Stimulated activated naive CD8-positive, alpha-beta T cell treated with anti-CD3 and anti-CD28 coated beads, Interleukin-15, Interleukin-2, amounts not matched to agents 100 ng/mL and 50 ng/mL, for 24 hours (primary cell): ENCODE measurements at regions not wholly inside any gene's neighbourhood (a gene's known extent, or its start where the extent isn't known, plus 50 kb on each side); places are given as distances from the start of the nearest gene placed in this dataset.

Experiments
- H3K27ac Mint-ChIP-seq: one replicate; pipeline ENCODE4 v1.8.0; 2021; ENCODE audit warnings: mild to moderate bottlenecking, mixed read lengths
- H3K27me3 Mint-ChIP-seq: one replicate; pipeline ENCODE4 v1.8.0; 2021; ENCODE audit warnings: mixed read lengths
- H3K36me3 Mint-ChIP-seq: one replicate; pipeline ENCODE4 v1.8.0; 2021; ENCODE audit warnings: low read depth, mixed read lengths
- H3K4me1 Mint-ChIP-seq: one replicate; pipeline ENCODE4 v1.8.0; 2021; ENCODE audit warnings: low read depth, mixed read lengths
- H3K4me3 Mint-ChIP-seq: one replicate; pipeline ENCODE4 v1.8.0; 2021; ENCODE audit warnings: mild to moderate bottlenecking, mixed read lengths
- H3K9me3 Mint-ChIP-seq: one replicate; pipeline ENCODE4 v1.8.0; 2021; ENCODE audit warnings: mixed read lengths

DNA sequence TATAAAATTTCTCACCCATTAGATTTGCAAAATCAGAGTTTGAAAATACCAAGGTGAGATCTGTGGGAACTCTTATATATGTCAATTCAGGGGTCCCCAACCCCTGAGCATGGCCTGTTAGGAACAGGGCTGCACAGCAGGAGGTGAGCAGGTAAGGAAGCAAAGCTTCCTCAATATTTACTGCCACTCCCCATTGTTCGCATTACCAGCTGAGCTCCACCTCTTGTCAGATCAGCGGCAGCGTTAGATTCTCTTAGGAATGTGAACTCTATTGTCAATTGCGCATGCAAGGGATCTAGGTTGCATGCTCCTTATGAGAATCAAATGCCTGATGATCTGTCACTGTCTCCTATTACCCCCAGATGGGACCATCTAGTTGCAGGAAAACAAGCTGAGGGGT is 376.6 kb downstream of the LMO4 start:
- Mint-ChIP-seq H3K9me3 (peaks cover 11% of the 10 kb centered on the region), H3K36me3 (peaks cover 4% of the 10 kb centered on the region), H3K27me3 (peaks cover 4% of the 10 kb centered on the region), H3K27ac (no peak overlapping the region), H3K4me3 (no peak overlapping the region), H3K4me1 (no peaks in the 10 kb centered on the region)

DNA sequence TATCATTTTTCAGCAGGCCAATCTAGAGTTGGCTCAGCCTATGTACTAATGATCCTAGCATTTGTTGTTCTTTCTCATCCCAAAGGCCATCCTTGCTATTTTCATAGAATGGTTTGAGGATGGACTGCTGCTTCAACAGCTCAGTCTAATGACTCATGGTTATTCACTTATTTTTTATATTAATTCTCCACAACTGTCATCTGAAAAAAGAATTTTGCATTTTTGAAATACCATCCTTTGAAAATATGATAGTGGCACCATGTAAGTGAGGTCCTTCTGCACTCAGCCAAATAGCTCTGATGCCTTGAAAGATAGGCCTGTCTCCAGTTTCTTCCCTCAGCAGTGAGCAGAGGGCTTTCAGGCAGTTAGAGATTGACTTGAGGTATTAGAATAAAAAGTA is 377.5 kb downstream of the LMO4 start:
- Mint-ChIP-seq H3K9me3 (peaks cover 5% of the 10 kb centered on the region), H3K4me3 (no peak overlapping the region), H3K36me3 (no peaks in the 10 kb centered on the region), H3K27me3 (no peaks in the 10 kb centered on the region), H3K4me1 (no peaks in the 10 kb centered on the region), H3K27ac (no peak overlapping the region)

DNA sequence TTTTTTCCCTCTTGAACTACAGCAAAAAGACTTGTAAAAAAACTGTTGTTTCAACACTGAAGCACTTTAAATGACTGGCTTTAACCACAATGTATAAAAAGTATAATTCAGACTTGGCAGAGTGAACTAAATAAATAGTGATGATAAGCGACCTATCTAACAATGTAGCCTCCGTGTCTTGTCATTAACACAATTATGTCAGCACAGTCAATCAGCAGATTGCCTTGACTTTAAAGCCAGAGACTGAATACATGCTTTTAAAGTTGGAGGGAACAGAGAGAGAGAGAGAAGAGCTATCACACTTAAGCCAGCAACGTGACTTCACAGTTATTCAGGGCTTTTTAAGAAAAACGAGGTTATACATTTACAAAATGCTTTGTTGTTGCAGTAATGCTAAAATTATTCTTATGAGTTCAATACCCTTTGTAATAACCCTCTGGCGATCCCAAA is 378.1 kb downstream of the LMO4 start:
- peaks cover 2% of the 10 kb centered on the region for H3K9me3 Mint-ChIP-seq
- no peak overlapping the region for H3K4me3 Mint-ChIP-seq
- no peaks in the 10 kb centered on the region for H3K36me3 Mint-ChIP-seq
- no peaks in the 10 kb centered on the region for H3K4me1 Mint-ChIP-seq
- no peak overlapping the region for H3K27ac Mint-ChIP-seq
- no peaks in the 10 kb centered on the region for H3K27me3 Mint-ChIP-seq

DNA sequence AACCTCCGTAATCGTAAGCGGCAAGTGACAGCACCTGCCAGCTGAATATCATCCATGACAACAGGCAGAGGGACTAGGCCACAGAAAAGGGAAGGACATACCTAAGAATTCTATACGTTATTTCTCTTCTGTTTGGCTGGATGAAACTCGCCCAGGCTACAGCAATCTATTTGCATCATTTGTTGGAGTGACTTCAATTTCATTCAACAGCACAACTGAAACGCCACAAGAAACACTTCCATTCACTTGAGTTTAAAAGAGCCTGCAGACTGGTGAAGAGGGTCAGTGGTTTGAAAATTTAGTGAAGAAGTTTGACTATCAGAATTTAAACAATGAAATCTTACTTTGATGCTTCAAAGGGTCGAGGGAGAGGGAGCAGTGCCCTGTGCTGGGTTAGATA is 378.7 kb downstream of the LMO4 start:
- Mint-ChIP-seq H3K4me3 (no peak overlapping the region), H3K36me3 (no peaks in the 10 kb centered on the region), H3K9me3 (no peaks in the 10 kb centered on the region), H3K4me1 (no peaks in the 10 kb centered on the region), H3K27ac (no peak overlapping the region), H3K27me3 (no peaks in the 10 kb centered on the region)

DNA sequence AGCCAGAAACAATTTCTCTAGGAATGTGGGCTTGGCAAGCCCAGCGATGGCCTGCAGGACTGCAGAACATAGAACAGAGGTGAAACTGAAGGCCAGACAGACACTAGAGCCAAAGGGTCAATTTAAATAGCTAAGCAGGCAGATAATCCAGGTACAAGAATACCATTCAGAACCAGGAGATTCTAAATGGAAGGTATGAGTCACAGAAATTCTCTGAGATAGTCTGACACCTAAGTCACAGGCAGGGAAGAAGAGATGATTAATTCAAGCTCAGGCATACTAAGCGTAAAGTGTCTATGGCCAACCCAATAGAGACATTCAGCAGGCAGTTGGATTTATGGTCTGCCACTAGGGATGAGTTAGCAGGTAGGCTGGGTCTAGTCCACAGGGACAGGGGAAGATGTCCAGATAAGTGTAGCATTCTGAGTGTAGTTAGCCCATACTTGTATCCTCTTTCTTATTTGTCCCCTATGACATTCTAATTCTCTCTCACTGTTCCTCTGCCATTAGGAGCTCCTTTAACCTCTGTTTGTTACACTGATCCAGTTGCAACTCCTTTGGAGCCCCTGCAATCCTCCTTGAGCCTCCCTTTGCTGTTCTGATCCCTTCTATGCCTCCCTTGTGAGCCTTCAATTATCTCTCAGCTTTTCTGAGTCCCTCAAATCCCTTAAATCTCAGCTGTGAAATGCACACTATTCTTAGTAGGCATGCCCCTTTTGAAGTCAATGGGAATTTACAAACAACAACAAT is 383.8 kb downstream of the LMO4 start:
- Mint-ChIP-seq H3K9me3 (no peaks in the 10 kb centered on the region), H3K4me1 (no peaks in the 10 kb centered on the region), H3K27me3 (no peaks in the 10 kb centered on the region), H3K36me3 (no peaks in the 10 kb centered on the region), H3K4me3 (no peak overlapping the region), H3K27ac (no peak overlapping the region)

DNA sequence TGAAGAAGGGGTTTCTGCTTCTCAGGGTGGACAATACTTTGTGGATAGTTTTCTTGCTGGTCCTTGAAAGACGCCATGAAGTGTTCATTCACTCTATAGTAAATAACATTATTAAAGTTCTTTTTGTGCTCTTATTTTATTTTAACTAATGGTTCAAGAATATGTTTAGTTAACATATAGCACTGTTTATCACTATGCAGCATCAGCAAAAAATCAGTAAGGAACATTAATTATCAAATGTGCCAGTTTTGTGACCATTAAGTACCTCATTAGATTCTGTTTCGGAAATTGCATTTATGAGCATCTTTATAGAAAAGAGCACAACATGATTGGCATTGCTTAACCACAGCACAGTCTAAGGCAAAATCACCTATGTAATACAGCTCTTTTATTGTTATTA is 385.6 kb downstream of the LMO4 start:
- Mint-ChIP-seq H3K27ac (no peak overlapping the region), H3K9me3 (no peaks in the 10 kb centered on the region), H3K4me1 (no peaks in the 10 kb centered on the region), H3K27me3 (no peaks in the 10 kb centered on the region), H3K4me3 (no peak overlapping the region), H3K36me3 (no peaks in the 10 kb centered on the region)

DNA sequence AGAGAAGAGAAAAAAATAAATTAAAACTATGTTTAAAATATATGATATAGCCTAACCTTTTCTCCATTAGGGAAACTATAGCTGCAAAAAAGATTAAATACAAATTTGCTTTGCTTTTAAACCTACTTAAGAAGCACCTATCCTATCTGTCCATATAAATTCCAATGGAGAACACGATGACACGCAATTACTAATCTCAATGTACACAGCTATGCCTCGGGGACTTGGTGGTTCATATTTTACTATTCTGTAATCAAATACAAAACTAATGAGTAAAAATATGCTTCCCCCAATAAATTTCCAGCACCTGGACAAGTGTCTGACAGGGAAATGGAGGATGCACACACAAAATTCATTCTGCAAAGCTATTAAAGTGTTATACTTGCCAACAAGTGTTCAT is 386.4 kb downstream of the LMO4 start:
- Mint-ChIP-seq H3K4me1 (no peaks in the 10 kb centered on the region), H3K4me3 (no peak overlapping the region), H3K36me3 (no peaks in the 10 kb centered on the region), H3K27ac (no peak overlapping the region), H3K27me3 (no peaks in the 10 kb centered on the region), H3K9me3 (no peaks in the 10 kb centered on the region)

DNA sequence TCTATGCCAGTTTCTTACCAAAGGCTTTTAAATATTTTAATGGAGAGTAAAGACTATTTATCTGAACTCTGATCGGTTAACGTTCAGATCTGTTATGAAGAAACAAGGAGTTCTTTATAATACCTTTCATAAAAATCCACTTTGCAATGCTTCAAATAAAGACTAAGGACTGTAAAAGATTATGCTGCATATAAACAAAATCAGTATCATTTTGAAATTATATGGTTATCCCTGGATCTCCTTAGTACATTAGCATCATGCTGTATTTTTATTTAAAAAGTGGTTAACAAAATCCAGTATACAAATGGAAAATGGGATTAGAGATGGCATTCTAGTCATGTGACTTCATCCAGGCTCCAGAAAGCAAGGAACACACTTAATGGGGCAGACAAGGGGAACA is 386.8 kb downstream of the LMO4 start:
- Mint-ChIP-seq H3K27ac (no peak overlapping the region), H3K9me3 (no peaks in the 10 kb centered on the region), H3K27me3 (no peaks in the 10 kb centered on the region), H3K36me3 (no peaks in the 10 kb centered on the region), H3K4me3 (no peak overlapping the region), H3K4me1 (no peaks in the 10 kb centered on the region)

DNA sequence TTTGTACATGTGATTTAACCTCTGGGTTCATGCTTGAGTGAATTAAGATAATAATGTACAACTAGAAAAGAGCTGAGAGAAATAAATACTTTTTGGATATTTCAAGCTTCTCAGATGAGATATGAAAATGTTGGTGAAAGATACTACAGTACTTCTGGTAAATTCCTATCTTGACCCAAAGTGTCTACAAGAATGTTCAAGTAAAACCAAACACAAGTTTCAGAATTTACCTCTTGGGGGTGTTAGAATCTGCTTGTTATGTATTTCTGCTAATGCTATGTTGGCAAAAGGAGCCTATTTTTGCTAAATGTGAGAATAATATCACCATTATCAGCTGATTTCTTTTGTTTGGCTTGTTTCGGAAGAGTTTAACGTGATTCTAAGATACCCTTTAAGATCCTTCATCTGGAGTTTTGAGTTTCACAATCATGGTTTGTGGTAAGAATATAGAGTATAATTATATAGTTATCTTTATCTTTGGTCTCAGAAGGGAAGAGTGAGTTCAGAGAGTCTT is 388.5 kb downstream of the LMO4 start:
- Mint-ChIP-seq H3K4me3 (no peak overlapping the region), H3K27ac (no peak overlapping the region), H3K27me3 (no peaks in the 10 kb centered on the region), H3K9me3 (no peaks in the 10 kb centered on the region), H3K36me3 (no peaks in the 10 kb centered on the region), H3K4me1 (no peaks in the 10 kb centered on the region)

DNA sequence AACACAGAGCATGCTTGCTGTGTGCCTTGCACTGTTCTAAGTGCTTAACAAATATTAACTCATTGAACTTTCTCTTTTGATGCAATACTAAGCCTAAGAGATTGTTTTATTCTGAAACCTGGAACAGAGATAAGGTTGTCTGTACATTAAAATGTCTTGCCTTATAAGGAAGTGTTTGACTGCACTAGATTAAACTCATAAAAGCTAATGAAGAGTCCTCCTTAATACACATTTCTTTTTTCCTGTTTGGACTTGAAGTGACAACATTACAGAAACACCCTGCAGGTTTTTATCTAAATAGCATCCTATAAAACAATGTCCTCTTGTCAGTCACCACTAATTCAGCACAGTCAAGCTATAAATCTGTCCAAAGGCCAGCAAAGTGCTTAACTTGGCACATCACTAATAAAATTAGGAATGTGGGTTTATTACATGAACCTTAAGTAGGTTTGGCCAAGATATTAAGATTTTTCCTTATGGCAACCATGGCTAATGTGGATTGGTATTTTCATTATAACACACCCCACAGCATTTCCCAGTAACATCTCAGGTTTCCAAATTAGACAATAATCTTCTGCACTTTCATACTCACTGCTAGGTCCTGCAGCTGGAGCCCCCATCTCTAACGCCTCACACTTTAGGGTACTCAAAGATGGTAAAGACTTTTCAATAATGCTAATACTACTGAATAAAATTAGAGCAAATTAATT is 389.7 kb downstream of the LMO4 start:
- H3K27me3 Mint-ChIP-seq = no peaks in the 10 kb centered on the region
- H3K27ac Mint-ChIP-seq = no peak overlapping the region
- no peaks in the 10 kb centered on the region for H3K4me1 Mint-ChIP-seq

DNA sequence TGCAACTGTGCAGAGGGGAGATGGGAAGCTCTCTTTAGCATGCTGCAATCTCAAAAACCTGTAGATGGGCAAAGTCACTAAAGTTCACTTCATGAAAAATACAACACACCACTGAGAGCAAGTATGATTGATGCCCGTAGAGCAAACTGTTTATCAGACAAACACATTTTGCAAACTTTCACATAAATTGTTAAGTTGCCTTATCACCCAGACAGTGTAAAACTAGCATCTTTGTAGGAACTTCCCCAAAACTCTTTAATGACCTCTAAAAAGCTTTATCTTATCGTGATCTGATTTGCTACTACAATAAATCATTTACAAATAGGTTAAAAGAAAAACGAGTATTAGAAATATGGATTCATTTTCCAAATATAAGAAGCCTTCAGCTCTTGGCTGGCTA is 391.0 kb downstream of the LMO4 start:
- no peaks in the 10 kb centered on the region for H3K9me3 Mint-ChIP-seq
- no peak overlapping the region for H3K4me3 Mint-ChIP-seq
- H3K27me3 Mint-ChIP-seq = no peaks in the 10 kb centered on the region
- H3K27ac Mint-ChIP-seq = no peak overlapping the region
- H3K36me3 Mint-ChIP-seq = no peaks in the 10 kb centered on the region
- H3K4me1 Mint-ChIP-seq = no peaks in the 10 kb centered on the region

More for the DNA sequence above, 389.7 kb downstream of the LMO4 start:
- no peak overlapping the region for H3K4me3 Mint-ChIP-seq
- H3K36me3 Mint-ChIP-seq = no peaks in the 10 kb centered on the region
- no peaks in the 10 kb centered on the region for H3K9me3 Mint-ChIP-seq

DNA sequence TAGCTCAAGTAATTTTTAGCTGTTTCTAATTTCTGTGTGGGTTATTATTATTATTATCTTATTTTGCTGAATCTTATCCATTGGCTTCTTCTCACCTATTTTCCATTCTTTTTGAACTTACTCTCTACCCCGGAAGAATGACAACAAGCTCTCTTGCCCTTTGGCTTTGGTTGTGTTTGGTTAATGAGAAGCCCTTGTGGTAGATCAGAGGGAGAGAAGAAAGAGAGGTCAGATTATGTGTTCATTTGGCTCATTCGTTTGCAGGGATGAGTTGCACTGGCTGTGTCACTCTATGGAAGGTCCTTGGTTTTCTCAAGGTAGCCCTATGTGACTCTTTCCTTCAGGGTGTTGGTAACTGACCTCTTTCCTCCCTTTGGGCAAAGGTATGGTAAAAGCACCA is 391.9 kb downstream of the LMO4 start:
- Mint-ChIP-seq H3K4me3 (no peak overlapping the region), H3K4me1 (no peaks in the 10 kb centered on the region), H3K27ac (no peak overlapping the region), H3K9me3 (no peaks in the 10 kb centered on the region), H3K27me3 (no peaks in the 10 kb centered on the region), H3K36me3 (no peaks in the 10 kb centered on the region)

DNA sequence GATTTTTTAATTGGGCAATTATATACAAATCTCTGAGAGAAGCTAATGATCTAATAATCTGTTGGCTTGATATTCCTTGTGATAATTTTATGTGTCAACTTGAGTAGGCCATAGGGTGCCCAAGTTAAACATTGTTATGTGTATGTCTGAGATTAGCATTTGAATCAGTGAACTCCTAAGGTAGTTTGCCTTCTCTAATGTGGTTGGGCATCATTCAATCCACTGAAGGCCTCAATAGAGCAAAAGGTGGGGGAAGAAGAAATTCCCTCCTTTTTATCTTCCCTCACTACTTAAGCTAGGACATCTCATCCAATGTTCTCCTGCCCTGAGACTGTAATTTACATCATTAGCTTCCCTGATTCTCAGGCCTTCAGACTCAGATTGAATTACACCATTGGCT is 394.5 kb downstream of the LMO4 start:
- H3K4me3 Mint-ChIP-seq = no peak overlapping the region

DNA sequence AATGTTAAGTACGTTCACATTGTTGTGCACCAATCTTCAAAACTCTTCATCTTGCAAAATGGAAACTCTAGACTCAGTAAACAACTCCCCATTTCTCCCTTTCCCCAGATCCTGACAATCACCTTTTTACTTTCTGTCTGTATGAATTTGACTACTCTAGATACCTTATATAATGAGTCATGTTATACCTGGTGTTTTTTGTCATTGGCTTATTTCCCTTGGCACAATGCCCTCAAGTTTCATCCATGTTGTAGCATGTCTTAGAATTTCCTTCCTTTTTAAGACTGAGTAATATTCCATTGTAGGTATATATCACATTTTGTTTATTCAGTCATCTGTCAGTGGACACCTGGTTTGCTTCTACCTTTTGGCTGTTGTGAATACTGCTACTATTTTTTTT is 399.5 kb downstream of the LMO4 start:
- Mint-ChIP-seq H3K4me1 (no peaks in the 10 kb centered on the region), H3K27ac (no peak overlapping the region), H3K27me3 (no peaks in the 10 kb centered on the region), H3K4me3 (no peak overlapping the region), H3K9me3 (no peaks in the 10 kb centered on the region), H3K36me3 (no peaks in the 10 kb centered on the region)

More for the DNA sequence above, 394.5 kb downstream of the LMO4 start:
- Mint-ChIP-seq H3K27ac (no peak overlapping the region), H3K27me3 (no peaks in the 10 kb centered on the region), H3K4me1 (no peaks in the 10 kb centered on the region), H3K9me3 (no peaks in the 10 kb centered on the region), H3K36me3 (no peaks in the 10 kb centered on the region)

DNA sequence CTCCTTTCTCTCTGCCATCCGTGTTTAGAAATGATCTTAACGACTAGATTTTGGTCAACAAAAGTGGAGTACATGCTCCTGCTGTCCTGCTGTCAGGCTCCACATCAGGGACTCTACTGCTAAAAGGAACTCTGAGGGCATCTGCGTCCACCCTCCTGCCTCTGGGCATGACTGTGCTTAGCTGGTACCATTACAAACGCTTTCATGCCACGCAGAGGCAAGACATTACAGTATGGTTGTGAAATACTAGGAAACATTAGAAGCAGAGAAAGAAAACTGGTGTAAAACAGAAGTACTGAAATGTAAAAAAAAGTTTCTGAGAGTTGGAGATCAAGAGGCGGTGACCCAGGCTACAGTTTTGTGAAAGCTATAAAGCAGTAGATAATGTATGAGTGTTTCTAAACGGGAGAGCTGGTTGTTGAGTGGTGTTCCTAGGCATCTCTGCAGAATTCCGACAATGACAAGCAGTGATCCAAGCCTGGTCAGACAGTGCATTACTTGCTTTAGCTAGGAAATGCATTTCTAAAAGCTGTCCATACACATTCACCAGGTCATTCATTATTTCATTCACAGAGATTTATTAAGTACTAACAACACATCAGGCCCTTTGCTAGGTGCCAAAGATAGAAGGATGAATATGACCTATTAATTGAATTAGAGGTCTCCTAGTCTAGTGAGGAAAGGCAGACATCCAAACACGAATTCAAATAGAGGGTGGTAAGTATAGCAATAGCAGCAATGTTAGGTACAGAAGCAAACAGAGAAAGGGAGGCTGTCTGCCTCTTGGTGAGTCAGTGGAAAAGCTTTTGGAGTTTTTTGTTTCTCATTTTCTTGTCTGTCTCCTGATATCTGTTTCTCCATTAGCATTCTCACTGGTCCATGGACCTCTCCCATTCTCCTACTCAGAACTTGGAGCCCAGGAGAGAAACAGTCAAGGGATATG is 401.9 kb downstream of the LMO4 start:
- no peaks in the 10 kb centered on the region for H3K9me3 Mint-ChIP-seq
- H3K27me3 Mint-ChIP-seq = no peaks in the 10 kb centered on the region
- no peak overlapping the region for H3K4me3 Mint-ChIP-seq
- H3K27ac Mint-ChIP-seq = no peak overlapping the region
- no peaks in the 10 kb centered on the region for H3K4me1 Mint-ChIP-seq
- no peaks in the 10 kb centered on the region for H3K36me3 Mint-ChIP-seq
